H9 (cell line): ENCODE measurements at regions not wholly inside any gene's neighbourhood (a gene's known extent, or its start where the extent isn't known, plus 50 kb on each side); places are given as distances from the start of the nearest gene placed in this dataset.
"Not testable (repeated sequence)": the region's sequence is repeated elsewhere in the genome, so short reads cannot be mapped to it uniquely, and the experiment has no call there.

Experiments used
- DNase-seq: peaks from one replicate; pipeline ENCODE4 v3.0.0-alpha.2; 2017
- H2AFZ ChIP-seq: one replicate; pipeline ENCODE4 v1.6.1; 2013; ENCODE audit warnings: mild to moderate bottlenecking, low read length, control low read depth, moderate library complexity
- H2AK5ac ChIP-seq: 2 replicates; pipeline ENCODE4 v1.6.1; 2013; ENCODE audit warnings: low read length, control low read depth, mixed read lengths; ENCODE audit not compliant: insufficient read length
- H2BK120ac ChIP-seq: one replicate; pipeline ENCODE4 v1.6.1; 2013; ENCODE audit warnings: low read depth, mild to moderate bottlenecking, low read length, control low read depth, inconsistent platforms; ENCODE audit not compliant: poor library complexity, severe bottlenecking
- H2BK12ac ChIP-seq: 2 replicates; pipeline ENCODE4 v1.6.1; 2013; ENCODE audit warnings: low read length, control low read depth, mixed read lengths, low read depth; ENCODE audit not compliant: insufficient read length
- H2BK15ac ChIP-seq: 2 replicates; pipeline ENCODE4 v1.6.1; 2013; ENCODE audit warnings: low read depth, low read length, control low read depth
- H2BK20ac ChIP-seq: one replicate; pipeline ENCODE4 v1.6.1; 2013; ENCODE audit warnings: low read depth, mild to moderate bottlenecking, low read length, control low read depth, inconsistent platforms; ENCODE audit not compliant: poor library complexity, severe bottlenecking
- H2BK5ac ChIP-seq: 2 replicates; pipeline ENCODE4 v1.6.1; 2013; ENCODE audit warnings: low read length, control low read depth, mixed read lengths; ENCODE audit not compliant: insufficient read length
- H3K14ac ChIP-seq: 2 replicates; pipeline ENCODE4 v1.6.1; 2013; ENCODE audit warnings: low read length, control low read depth; ENCODE audit not compliant: insufficient read depth
- H3K18ac ChIP-seq: 2 replicates; pipeline ENCODE4 v1.6.1; 2013; ENCODE audit warnings: low read depth, mild to moderate bottlenecking, mixed read lengths, low read length, control low read depth; ENCODE audit not compliant: insufficient read length
- H3K23ac ChIP-seq: 2 replicates; pipeline ENCODE4 v1.6.1; 2013; ENCODE audit warnings: low read length, control low read depth, mixed read lengths, low read depth; ENCODE audit not compliant: insufficient read length
- H3K23me2 ChIP-seq: 2 replicates; pipeline ENCODE4 v1.6.1; 2013; ENCODE audit warnings: low read depth, mild to moderate bottlenecking, mixed read lengths, low read length, control low read depth; ENCODE audit not compliant: insufficient read length, poor library complexity, severe bottlenecking
- H3K27ac ChIP-seq: 2 replicates; pipeline ENCODE4 v1.5.1; 2013; ENCODE audit warnings: low read length, control low read depth, mixed read lengths, low read depth; ENCODE audit not compliant: insufficient read length
- H3K27me3 ChIP-seq: 2 replicates; pipeline ENCODE4 v1.6.1; 2013; ENCODE audit warnings: low read length, control low read depth, inconsistent platforms; ENCODE audit not compliant: insufficient read depth
- H3K4ac ChIP-seq: 2 replicates; pipeline ENCODE4 v1.6.1; 2013; ENCODE audit warnings: low read depth, mild to moderate bottlenecking, control low read depth, inconsistent platforms, low read length, moderate library complexity
- H3K4me1 ChIP-seq: 2 replicates; pipeline ENCODE4 v1.6.1; 2013; ENCODE audit warnings: low read length, control low read depth, inconsistent platforms; ENCODE audit not compliant: insufficient read depth
- H3K4me2 ChIP-seq: 2 replicates; pipeline ENCODE4 v1.6.1; 2013; ENCODE audit warnings: low read length, control low read depth, mixed read lengths; ENCODE audit not compliant: insufficient read length, insufficient read depth
- H3K56ac ChIP-seq: 2 replicates; pipeline ENCODE4 v1.6.1; 2013; ENCODE audit warnings: low read depth, mild to moderate bottlenecking, mixed read lengths, low read length, control low read depth; ENCODE audit not compliant: insufficient read length
- H3K79me1 ChIP-seq: 2 replicates; pipeline ENCODE4 v1.6.1; 2013; ENCODE audit warnings: low read depth, mild to moderate bottlenecking, moderate library complexity, low read length, control low read depth, inconsistent platforms; ENCODE audit not compliant: insufficient read depth, poor library complexity, severe bottlenecking
- H3K79me2 ChIP-seq: 2 replicates; pipeline ENCODE4 v1.6.1; 2013; ENCODE audit warnings: low read length, control low read depth, inconsistent platforms; ENCODE audit not compliant: insufficient read depth
- H3K9ac ChIP-seq: 2 replicates; pipeline ENCODE4 v1.6.1; 2013; ENCODE audit warnings: low read length, control low read depth, mixed read lengths; ENCODE audit not compliant: insufficient read length; ENCODE audit errors: extremely low read depth
- H3K9me3 ChIP-seq: one replicate; pipeline ENCODE4 v1.6.1; 2013; ENCODE audit warnings: low read depth, low read length, inconsistent platforms; ENCODE audit not compliant: control insufficient read depth
- H3T11ph ChIP-seq: one replicate; pipeline ENCODE4 v1.6.1; 2013; ENCODE audit warnings: mild to moderate bottlenecking, low read length, control low read depth, inconsistent platforms
- H4K20me1 ChIP-seq: one replicate; pipeline ENCODE4 v1.6.1; 2013; ENCODE audit not compliant: control insufficient read depth, insufficient read length, insufficient read depth
- H4K5ac ChIP-seq: 2 replicates; pipeline ENCODE4 v1.6.1; 2013; ENCODE audit warnings: low read depth, mild to moderate bottlenecking, mixed read lengths, low read length, control low read depth; ENCODE audit not compliant: insufficient read length
- H4K8ac ChIP-seq: replicated peaks from 2 replicates; pipeline ENCODE4 v1.6.1; 2013; ENCODE audit warnings: low read length, control low read depth, mixed read lengths, low read depth; ENCODE audit not compliant: insufficient read length
- H4K91ac ChIP-seq: 2 replicates; pipeline ENCODE4 v1.6.1; 2013; ENCODE audit warnings: low read depth, mild to moderate bottlenecking, moderate library complexity, mixed read lengths, low read length, control low read depth; ENCODE audit not compliant: insufficient read length
- H3K27ac Mint-ChIP-seq, 3 experiments: 2 replicates in 2 of 3; 3 replicates in 1 of 3; pipeline ENCODE4 v1.8.0; 2020 to 2021; ENCODE audit warnings: mixed read lengths in 3 of 3, mild to moderate bottlenecking in 1 of 3, moderate library complexity in 1 of 3
- H3K27me3 Mint-ChIP-seq: 2 replicates; pipeline ENCODE4 v1.8.0; 2021; ENCODE audit warnings: low read depth, mild to moderate bottlenecking, moderate library complexity, mixed read lengths
- H3K36me3 Mint-ChIP-seq, 3 experiments: 2 replicates in 2 of 3; 3 replicates in 1 of 3; pipeline ENCODE4 v1.8.0; 2020 to 2021; ENCODE audit warnings: low read depth in 3 of 3, mixed read lengths in 3 of 3; ENCODE audit not compliant: insufficient read depth in 1 of 3
- H3K4me1 Mint-ChIP-seq, 2 experiments: 2 replicates each; pipeline ENCODE4 v1.8.0; 2020; ENCODE audit warnings: mixed read lengths in 2 of 2
- H3K4me3 Mint-ChIP-seq, 2 experiments: 2 replicates in 1 of 2; 3 replicates in 1 of 2; pipeline ENCODE4 v1.8.0; 2020 to 2021; ENCODE audit warnings: mild to moderate bottlenecking in 2 of 2, mixed read lengths in 2 of 2, moderate library complexity in 1 of 2
- H3K9me3 Mint-ChIP-seq, 2 experiments: 2 replicates in 1 of 2; 3 replicates in 1 of 2; pipeline ENCODE4 v1.8.0; 2020; ENCODE audit warnings: mild to moderate bottlenecking in 2 of 2, mixed read lengths in 2 of 2, moderate library complexity in 1 of 2
- WGBS: extraction: QIAGEN DNeasy Blood & Tissue Kit; methylation state at CpG from one replicate; pipeline ENCODE4 v1.1.7; 2013; ENCODE audit warnings: missing lambda C conversion rate, low lambda C conversion rate, mixed read lengths; ENCODE audit not compliant: insufficient read length; ENCODE audit errors: extremely low coverage; 5-methylcytosine and 5-hydroxymethylcytosine counted together

DNA sequence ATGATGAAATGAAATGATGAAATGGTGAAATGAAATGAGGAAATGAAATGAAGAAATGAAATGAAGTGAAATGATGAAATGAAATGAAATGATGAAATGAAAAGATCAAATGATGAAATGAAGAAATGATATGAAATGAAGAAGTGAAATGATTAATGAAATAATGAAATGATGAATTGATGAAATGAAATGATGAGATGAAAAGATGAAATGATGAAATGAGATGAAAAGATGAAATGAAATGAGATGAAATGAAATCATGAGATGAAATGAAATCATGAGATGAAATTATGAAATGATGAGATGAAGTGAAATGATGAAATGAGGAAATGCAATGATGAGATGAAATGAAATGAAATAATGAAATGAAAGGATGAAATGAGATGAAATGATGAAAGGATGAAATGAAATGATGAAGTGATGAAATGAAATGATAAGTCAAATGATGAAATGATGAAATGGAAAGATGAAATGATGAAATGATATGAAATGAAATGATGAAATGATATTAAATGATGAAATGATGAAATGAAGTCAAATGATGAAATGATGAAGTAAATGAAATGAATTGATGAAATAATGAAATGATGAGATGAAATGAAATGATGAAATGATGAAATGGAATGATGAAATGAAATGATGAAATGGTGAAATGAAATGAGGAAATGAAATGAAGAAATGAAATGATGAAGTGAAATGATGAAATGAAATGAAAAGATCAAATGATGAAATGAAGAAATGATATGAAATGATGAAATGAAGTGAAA lies 220.9 kb upstream of the VKORC1L1 start:
- H3K27ac ChIP-seq, H3T11ph ChIP-seq, H3K14ac ChIP-seq, H3K9me3 Mint-ChIP-seq, H3K4me3 Mint-ChIP-seq, H3K27me3 Mint-ChIP-seq, H3K27ac Mint-ChIP-seq, DNase-seq, H2BK120ac ChIP-seq, H3K9ac ChIP-seq, H3K36me3 Mint-ChIP-seq, H3K9me3 ChIP-seq, H4K8ac ChIP-seq, H3K23ac ChIP-seq, H3K18ac ChIP-seq, H3K4ac ChIP-seq, H3K56ac ChIP-seq, H4K91ac ChIP-seq, H2BK15ac ChIP-seq, H3K79me2 ChIP-seq, H2BK20ac ChIP-seq, H2AK5ac ChIP-seq, H2AFZ ChIP-seq, H3K4me1 Mint-ChIP-seq, H3K4me1 ChIP-seq, H3K4me2 ChIP-seq, H4K5ac ChIP-seq, H4K20me1 ChIP-seq, H3K79me1 ChIP-seq, H2BK12ac ChIP-seq, H3K23me2 ChIP-seq, H2BK5ac ChIP-seq, H3K27me3 ChIP-seq: not testable (repeated sequence)

- not testable (repeated sequence) for H4K8ac ChIP-seq, H2AK5ac ChIP-seq, H3T11ph ChIP-seq, H3K27me3 ChIP-seq, H3K14ac ChIP-seq, DNase-seq, H3K4ac ChIP-seq, H3K23me2 ChIP-seq, H2BK5ac ChIP-seq, H2BK15ac ChIP-seq, H3K27ac ChIP-seq, H3K36me3 Mint-ChIP-seq, H2BK12ac ChIP-seq, H3K23ac ChIP-seq, H3K27ac Mint-ChIP-seq, H2BK120ac ChIP-seq, H3K4me1 ChIP-seq, H4K20me1 ChIP-seq, H3K4me1 Mint-ChIP-seq, H4K5ac ChIP-seq, H3K56ac ChIP-seq, H3K9me3 ChIP-seq, H2AFZ ChIP-seq, H3K4me2 ChIP-seq, H2BK20ac ChIP-seq, H3K27me3 Mint-ChIP-seq, H3K79me1 ChIP-seq, H3K9ac ChIP-seq, H4K91ac ChIP-seq, H3K79me2 ChIP-seq, H3K18ac ChIP-seq, H3K9me3 Mint-ChIP-seq, H3K4me3 Mint-ChIP-seq
- no CpG with 5 or more reads among the region's 1 CpG for WGBS
Measured at GRCh38 chr7:65652669-65653068, 220.2 kb upstream of the VKORC1L1 start.
